Suprapubic skin (tissue), 4 donors: ENCODE measurements at regions not wholly inside any gene's neighbourhood (a gene's known extent, or its start where the extent isn't known, plus 50 kb on each side); places are given as distances from the start of the nearest gene placed in this dataset.

ENCODE experiments used
- POLR2A ChIP-seq, 2 donors: fragments of 450-650 bp; IDR thresholded peaks; one replicate each; pipeline ENCODE4 v1.6.1; 2017; ENCODE audit warnings: antibody characterized with exemption in 2 of 2, mild to moderate bottlenecking in 2 of 2, moderate library complexity in 2 of 2
- POLR2AphosphoS5 ChIP-seq, 3 donors: sonication (generic); formaldehyde crosslinking; IDR thresholded peaks; one replicate each; pipeline ENCODE4 v1.6.1; 2017; ENCODE audit warnings: antibody characterized with exemption in 3 of 3
- TF ChIP-seq, protein P1 (sequence below), 2 donors: fragments of 200-600 bp in 1 of 2; fragments of 450-650 bp in 1 of 2; sonication (generic) in 1 of 2; IDR thresholded peaks; one replicate each; pipeline ENCODE4 v1.5.1; 2016 to 2019; ENCODE audit warnings: antibody characterized with exemption in 2 of 2, mild to moderate bottlenecking in 1 of 2, moderate library complexity in 1 of 2

DNA sequence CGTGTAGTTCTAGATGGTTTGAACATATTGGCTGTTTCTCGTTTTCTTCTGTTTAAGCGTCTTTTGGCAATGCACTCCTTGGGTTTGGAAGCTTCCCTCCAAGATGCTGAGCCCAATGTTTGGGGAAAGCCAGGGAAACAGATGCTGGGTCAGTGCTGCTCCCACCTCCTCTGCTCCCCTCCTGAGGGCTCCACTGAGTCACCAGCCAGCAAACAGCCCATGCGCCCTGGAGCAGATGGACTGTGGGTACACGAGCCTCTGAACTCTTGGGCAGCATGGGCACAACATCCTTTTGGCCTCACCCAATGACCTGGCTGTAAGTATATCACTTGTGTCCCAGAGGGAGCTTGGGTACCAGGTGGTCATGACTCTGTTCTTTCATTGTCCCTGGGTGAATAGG, 207.6 kb downstream of the BUB3 start:
- TF ChIP-seq POLR2A (IDR thresholded peaks at IDR 0.05) (no peak), POLR2AphosphoS5 (IDR thresholded peaks at IDR 0.05) (no peak)
- TF ChIP-seq, protein P1, sequence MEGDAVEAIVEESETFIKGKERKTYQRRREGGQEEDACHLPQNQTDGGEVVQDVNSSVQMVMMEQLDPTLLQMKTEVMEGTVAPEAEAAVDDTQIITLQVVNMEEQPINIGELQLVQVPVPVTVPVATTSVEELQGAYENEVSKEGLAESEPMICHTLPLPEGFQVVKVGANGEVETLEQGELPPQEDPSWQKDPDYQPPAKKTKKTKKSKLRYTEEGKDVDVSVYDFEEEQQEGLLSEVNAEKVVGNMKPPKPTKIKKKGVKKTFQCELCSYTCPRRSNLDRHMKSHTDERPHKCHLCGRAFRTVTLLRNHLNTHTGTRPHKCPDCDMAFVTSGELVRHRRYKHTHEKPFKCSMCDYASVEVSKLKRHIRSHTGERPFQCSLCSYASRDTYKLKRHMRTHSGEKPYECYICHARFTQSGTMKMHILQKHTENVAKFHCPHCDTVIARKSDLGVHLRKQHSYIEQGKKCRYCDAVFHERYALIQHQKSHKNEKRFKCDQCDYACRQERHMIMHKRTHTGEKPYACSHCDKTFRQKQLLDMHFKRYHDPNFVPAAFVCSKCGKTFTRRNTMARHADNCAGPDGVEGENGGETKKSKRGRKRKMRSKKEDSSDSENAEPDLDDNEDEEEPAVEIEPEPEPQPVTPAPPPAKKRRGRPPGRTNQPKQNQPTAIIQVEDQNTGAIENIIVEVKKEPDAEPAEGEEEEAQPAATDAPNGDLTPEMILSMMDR (IDR thresholded peaks at IDR 0.05): no peak
